SH-SY5Y (cell line): ENCODE measurements at regions not wholly inside any gene's neighbourhood (a gene's known extent, or its start where the extent isn't known, plus 50 kb on each side); places are given as distances from the start of the nearest gene placed in this dataset.

Experiments
- GATA2 ChIP-seq: IDR thresholded peaks from 2 replicates; pipeline ENCODE4 v1.6.1; 2011; ENCODE audit warnings: mild to moderate bottlenecking, low read depth, low read length
- GATA3 ChIP-seq: IDR thresholded peaks from 2 replicates; pipeline ENCODE4 v1.6.1; 2011; ENCODE audit warnings: low read depth, mild to moderate bottlenecking, low read length, moderate library complexity

- TF ChIP-seq GATA3 (no peak), GATA2 (no peak)
These were observed 436.0 kb upstream of the ADAMTSL1 start for GRCh38 chr9:18037981-18038380.
